ENCODE measurements at regions not wholly inside any gene's neighbourhood (a gene's known extent, or its start where the extent isn't known, plus 50 kb on each side); places are given as distances from the start of the nearest gene placed in this dataset.

DNA sequence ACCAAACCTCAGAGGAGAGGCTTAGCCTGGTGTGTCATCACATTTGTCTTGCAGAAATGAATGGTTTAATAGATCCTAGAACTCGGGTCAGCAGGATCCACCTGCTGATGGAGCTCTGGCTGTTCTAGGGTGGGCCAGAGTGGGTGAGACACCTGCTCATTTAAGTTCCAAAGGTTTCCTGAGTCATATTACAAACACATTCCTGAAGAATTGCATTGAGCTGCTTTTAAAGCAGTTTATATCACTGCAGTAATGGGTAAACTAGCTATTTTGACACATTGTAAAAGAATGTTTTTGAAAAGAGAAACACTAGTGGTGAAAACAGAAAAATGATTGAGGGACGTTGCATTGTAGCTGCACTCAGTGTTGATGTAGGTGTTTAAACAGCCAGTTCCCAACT, 175.3 kb upstream of the TCF4 start:
- H3K27me3 ChIP-seq (ENCODE audit: insufficient read depth, poor library complexity, severe bottlenecking): no peaks in the 10 kb centered on the region
- ATAC-seq (ENCODE audit: low read depth): peak; percentile 95

GRCh38 chr18:55762424-55762823, 174.4 kb upstream of the TCF4 start:
- TF ChIP-seq, protein P1, sequence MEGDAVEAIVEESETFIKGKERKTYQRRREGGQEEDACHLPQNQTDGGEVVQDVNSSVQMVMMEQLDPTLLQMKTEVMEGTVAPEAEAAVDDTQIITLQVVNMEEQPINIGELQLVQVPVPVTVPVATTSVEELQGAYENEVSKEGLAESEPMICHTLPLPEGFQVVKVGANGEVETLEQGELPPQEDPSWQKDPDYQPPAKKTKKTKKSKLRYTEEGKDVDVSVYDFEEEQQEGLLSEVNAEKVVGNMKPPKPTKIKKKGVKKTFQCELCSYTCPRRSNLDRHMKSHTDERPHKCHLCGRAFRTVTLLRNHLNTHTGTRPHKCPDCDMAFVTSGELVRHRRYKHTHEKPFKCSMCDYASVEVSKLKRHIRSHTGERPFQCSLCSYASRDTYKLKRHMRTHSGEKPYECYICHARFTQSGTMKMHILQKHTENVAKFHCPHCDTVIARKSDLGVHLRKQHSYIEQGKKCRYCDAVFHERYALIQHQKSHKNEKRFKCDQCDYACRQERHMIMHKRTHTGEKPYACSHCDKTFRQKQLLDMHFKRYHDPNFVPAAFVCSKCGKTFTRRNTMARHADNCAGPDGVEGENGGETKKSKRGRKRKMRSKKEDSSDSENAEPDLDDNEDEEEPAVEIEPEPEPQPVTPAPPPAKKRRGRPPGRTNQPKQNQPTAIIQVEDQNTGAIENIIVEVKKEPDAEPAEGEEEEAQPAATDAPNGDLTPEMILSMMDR (IDR thresholded peaks at IDR 0.05; ENCODE audit: poor library complexity, severe bottlenecking): no peak
- no peaks in the 10 kb centered on the region for H3K36me3 ChIP-seq (ENCODE audit: low read depth)
- no peak overlapping the region for H3K4me3 ChIP-seq (ENCODE audit: severe bottlenecking)
- DNase-seq (ENCODE audit: low spot score): no peak
- H3K27me3 ChIP-seq (ENCODE audit: insufficient read depth, poor library complexity, severe bottlenecking): no peaks in the 10 kb centered on the region
- no peak overlapping the region for H3K27ac ChIP-seq (ENCODE audit: poor library complexity, severe bottlenecking)
- no peaks in the 10 kb centered on the region for H3K4me1 ChIP-seq (ENCODE audit: insufficient read depth, poor library complexity, severe bottlenecking)
- ATAC-seq (ENCODE audit: low read depth): no peak
- H3K9me3 ChIP-seq (ENCODE audit: severe bottlenecking): no peaks in the 10 kb centered on the region

More for the DNA sequence above, 175.3 kb upstream of the TCF4 start:
- Histone ChIP-seq H3K36me3 (ENCODE audit: low read depth) (no peaks in the 10 kb centered on the region), H3K9me3 (ENCODE audit: severe bottlenecking) (no peaks in the 10 kb centered on the region), H3K27ac (ENCODE audit: poor library complexity, severe bottlenecking) (peak overlapping the region; percentile 30), H3K4me1 (ENCODE audit: insufficient read depth, poor library complexity, severe bottlenecking) (no peaks in the 10 kb centered on the region), H3K4me3 (ENCODE audit: severe bottlenecking) (no peak overlapping the region)
- TF ChIP-seq, protein P1 (IDR thresholded peaks at IDR 0.05; ENCODE audit: poor library complexity, severe bottlenecking): no peak
- DNase-seq (ENCODE audit: low spot score): no peak

DNA sequence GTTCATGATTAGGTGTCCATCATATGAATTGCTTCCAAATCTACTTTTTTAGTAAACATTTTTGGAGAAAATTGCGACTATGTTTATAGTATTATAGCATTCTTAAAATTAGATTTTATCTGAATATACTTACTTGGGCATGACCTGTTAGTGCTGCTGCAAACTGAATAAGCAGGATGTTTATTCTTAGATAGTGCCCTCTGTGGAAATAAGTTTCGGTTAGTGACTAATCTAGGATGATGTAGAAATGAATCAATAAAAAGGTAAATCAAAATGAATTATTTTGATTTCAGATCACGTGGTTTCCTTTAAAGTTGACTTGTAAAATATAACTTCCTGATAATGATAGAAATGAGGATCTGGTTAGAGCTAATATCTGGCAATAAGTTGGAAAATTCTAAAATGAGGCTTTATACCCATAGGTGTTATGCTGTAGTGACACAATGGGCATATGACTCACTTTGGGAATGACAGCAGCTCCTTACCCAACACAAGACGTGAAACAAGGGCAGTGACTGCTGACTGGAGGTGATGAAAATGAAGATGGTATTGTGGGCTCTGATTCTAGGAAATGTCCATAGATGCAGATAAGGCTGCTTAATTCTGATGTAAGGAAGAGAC, 165.8 kb upstream of the TCF4 start:
- Histone ChIP-seq H3K36me3 (ENCODE audit: low read depth) (no peaks in the 10 kb centered on the region), H3K27me3 (ENCODE audit: insufficient read depth, poor library complexity, severe bottlenecking) (no peaks in the 10 kb centered on the region), H3K4me3 (ENCODE audit: severe bottlenecking) (no peak overlapping the region), H3K4me1 (ENCODE audit: insufficient read depth, poor library complexity, severe bottlenecking) (peaks cover 14% of the 10 kb centered on the region), H3K27ac (ENCODE audit: poor library complexity, severe bottlenecking) (peak overlapping the region; percentile 28), H3K9me3 (ENCODE audit: severe bottlenecking) (no peaks in the 10 kb centered on the region)
- ATAC-seq (ENCODE audit: low read depth) (peak; percentile 89), DNase-seq (ENCODE audit: low spot score) (no peak)
- TF ChIP-seq, protein P1 (IDR thresholded peaks at IDR 0.05; ENCODE audit: poor library complexity, severe bottlenecking): no peak

DNA sequence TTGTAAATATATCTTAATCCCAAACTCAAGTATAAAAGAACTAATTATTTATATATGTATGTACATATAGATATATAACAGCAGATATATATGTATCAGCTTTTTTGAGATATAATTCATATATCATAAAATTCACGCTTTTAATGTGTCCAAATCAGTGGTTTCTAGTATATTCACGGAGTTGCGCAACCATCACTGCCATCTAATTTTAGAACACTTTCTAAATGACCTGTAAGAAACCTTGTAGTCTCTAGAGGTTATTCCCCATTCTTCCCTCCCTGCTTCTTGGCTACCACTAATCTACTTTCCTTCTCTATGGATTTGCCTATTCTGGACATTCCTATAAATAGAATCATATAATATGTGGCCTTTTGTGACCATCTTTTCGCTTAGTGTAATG, 163.5 kb upstream of the TCF4 start:
- H3K4me1 ChIP-seq (ENCODE audit: insufficient read depth, poor library complexity, severe bottlenecking): peaks cover 14% of the 10 kb centered on the region
- DNase-seq (ENCODE audit: low spot score): no peak
- no peak overlapping the region for H3K4me3 ChIP-seq (ENCODE audit: severe bottlenecking)
- H3K27me3 ChIP-seq (ENCODE audit: insufficient read depth, poor library complexity, severe bottlenecking): no peaks in the 10 kb centered on the region
- TF ChIP-seq, protein P1 (IDR thresholded peaks at IDR 0.05; ENCODE audit: poor library complexity, severe bottlenecking): no peak
- no peaks in the 10 kb centered on the region for H3K9me3 ChIP-seq (ENCODE audit: severe bottlenecking)
- no peaks in the 10 kb centered on the region for H3K36me3 ChIP-seq (ENCODE audit: low read depth)
- ATAC-seq (ENCODE audit: low read depth): no peak
- H3K27ac ChIP-seq (ENCODE audit: poor library complexity, severe bottlenecking): no peak overlapping the region

- Histone ChIP-seq H3K36me3 (ENCODE audit: low read depth) (no peaks in the 10 kb centered on the region), H3K4me3 (ENCODE audit: severe bottlenecking) (no peak overlapping the region), H3K27me3 (ENCODE audit: insufficient read depth, poor library complexity, severe bottlenecking) (no peaks in the 10 kb centered on the region), H3K4me1 (ENCODE audit: insufficient read depth, poor library complexity, severe bottlenecking) (peaks cover under 1% of the 10 kb centered on the region), H3K9me3 (ENCODE audit: severe bottlenecking) (no peaks in the 10 kb centered on the region), H3K27ac (ENCODE audit: poor library complexity, severe bottlenecking) (no peak overlapping the region)
- ATAC-seq (ENCODE audit: low read depth) (no peak), DNase-seq (ENCODE audit: low spot score) (no peak)
- TF ChIP-seq, protein P1 (IDR thresholded peaks at IDR 0.05; ENCODE audit: poor library complexity, severe bottlenecking): no peak
These were observed 160.3 kb upstream of the TCF4 start for GRCh38 chr18:55748227-55748738.
